GM12878 (cell line): ENCODE measurements at regions not wholly inside any gene's neighbourhood (a gene's known extent, or its start where the extent isn't known, plus 50 kb on each side); places are given as distances from the start of the nearest gene placed in this dataset.

Experiments
- ATAC-seq: fragments of 200-7000 bp; cut with Tn5 transposase; 3 replicates; pipeline ENCODE4 v1.9.1; 2020; ENCODE audit warnings: mild to moderate bottlenecking, moderate library complexity
- BruUV-seq: library from RNA; stranded (reverse); fragments of 400-500 nt; replicated peaks from 2 replicates; lab custom pipeline; 2021; lab: Mats Ljungman, UMichigan
- CTCF ChIA-PET: fragments of 300-600 bp; sonication (Branson Sonifier 250); formaldehyde crosslinking; extraction: SDS; loops from one replicate; lab custom pipeline; 2021; ENCODE audit warnings: inconsistent platforms; lab: Yijun Ruan, JAX
- POLR2A ChIA-PET: fragments of 350-600 bp; formaldehyde crosslinking; extraction: SDS; loops from one replicate; lab custom pipeline; 2021; ENCODE audit warnings: inconsistent platforms; lab: Charles Lee
- RAD21 ChIA-PET: fragments of 300-600 bp; sonication (Branson Sonifier 250); formaldehyde crosslinking; loops from one replicate; lab custom pipeline; 2023; ENCODE audit warnings: antibody characterized with exemption; ENCODE audit not compliant: unreplicated experiment; lab: Charles Lee
- SMC1A ChIA-PET: fragments of 300-600 bp; sonication (Branson Sonifier 250); formaldehyde crosslinking; loops from one replicate; lab custom pipeline; 2023; ENCODE audit not compliant: unreplicated experiment, uncharacterized antibody; lab: Charles Lee
- DNase-seq: peaks from one replicate; pipeline ENCODE4 v3.0.0-alpha.2; 2011; ENCODE audit warnings: low read depth, low spot score
- FAIRE-seq: peaks from 3 replicates; lab custom pipeline; 2011; peaks lifted over from hg19 to GRCh38; lab: Jason Lieb, UNC
- H2AFZ ChIP-seq: 2 replicates; pipeline ENCODE4 v1.6.0; 2011; ENCODE audit warnings: low read depth, low read length, control low read depth; ENCODE audit not compliant: control insufficient read depth
- H3K27ac ChIP-seq: 2 replicates; pipeline ENCODE4 v1.5.1; 2011; ENCODE audit warnings: control low read depth; ENCODE audit not compliant: control insufficient read depth, insufficient read depth
- H3K27me3 ChIP-seq, 2 experiments: replicated peaks in 1 of 2; 2 replicates each; pipeline versions ENCODE4 v1.6.0 to v1.6.1; 2011; ENCODE audit warnings: low read length in 1 of 2; ENCODE audit not compliant: control insufficient read depth in 2 of 2, insufficient read depth in 2 of 2
- H3K36me3 ChIP-seq, 2 experiments: 2 replicates each; pipeline ENCODE4 v1.5.1; 2011; ENCODE audit warnings: low read length in 1 of 2; ENCODE audit not compliant: control insufficient read depth in 2 of 2, insufficient read depth in 2 of 2
- H3K4me1 ChIP-seq: 2 replicates; pipeline ENCODE4 v1.6.1; 2011; ENCODE audit warnings: mild to moderate bottlenecking, low read length, moderate library complexity, mixed read lengths; ENCODE audit not compliant: control insufficient read depth, insufficient read depth
- H3K4me2 ChIP-seq: 2 replicates; pipeline ENCODE4 v1.6.0; 2011; ENCODE audit warnings: control low read depth; ENCODE audit not compliant: control insufficient read depth, insufficient read depth
- H3K4me3 ChIP-seq: fragments of 200-600 bp; sonication (generic); 2 replicates; pipeline ENCODE4 v1.5.1; 2016
- H3K79me2 ChIP-seq: 2 replicates; pipeline ENCODE4 v1.6.0; 2011; ENCODE audit warnings: low read length; ENCODE audit not compliant: control insufficient read depth, insufficient read depth
- H3K9ac ChIP-seq: 2 replicates; pipeline ENCODE4 v1.8.0; 2011; ENCODE audit warnings: low read length, control low read depth, mixed read lengths; ENCODE audit not compliant: control insufficient read depth, insufficient read depth
- H3K9me3 ChIP-seq: replicated peaks from 3 replicates; pipeline ENCODE4 v1.5.1; 2011; ENCODE audit warnings: mild to moderate bottlenecking, low read length; ENCODE audit not compliant: control insufficient read depth, insufficient read depth
- H4K20me1 ChIP-seq: 2 replicates; pipeline ENCODE4 v1.6.0; 2011; ENCODE audit not compliant: control insufficient read depth, insufficient read depth
- BACH1 ChIP-seq: fragments of 450-650 bp; IDR thresholded peaks from 2 replicates; pipeline ENCODE4 v1.6.1; 2017; ENCODE audit warnings: mild to moderate bottlenecking, borderline replicate concordance
- MEF2B ChIP-seq: fragments of 450-650 bp; IDR thresholded peaks from 2 replicates; pipeline ENCODE4 v1.6.1; 2018; ENCODE audit warnings: mild to moderate bottlenecking, moderate library complexity; ENCODE audit not compliant: partially characterized antibody, poor library complexity, severe bottlenecking
- MYB ChIP-seq: fragments of 150-350 bp; IDR thresholded peaks from 2 replicates; pipeline ENCODE4 v1.6.1; 2014; ENCODE audit warnings: mild to moderate bottlenecking, low read depth, low read length, borderline replicate concordance
- NBN ChIP-seq: fragments of 450-650 bp; IDR thresholded peaks from 2 replicates; pipeline ENCODE4 v1.6.1; 2016
- NFYA ChIP-seq: IDR thresholded peaks from 2 replicates; pipeline ENCODE4 v1.6.1; 2011; ENCODE audit warnings: low read depth, mild to moderate bottlenecking, low read length, improper control_type of control experiment, borderline replicate concordance
- NR2F1 ChIP-seq: fragments of 450-650 bp; conservative IDR thresholded peaks from 2 replicates; pipeline ENCODE4 v1.6.1; 2017; ENCODE audit warnings: mild to moderate bottlenecking
- PKNOX1 ChIP-seq: fragments of 450-650 bp; IDR thresholded peaks from 2 replicates; pipeline ENCODE4 v1.6.1; 2016; ENCODE audit warnings: mild to moderate bottlenecking
- PRDM15 ChIP-seq: fragments of 450-650 bp; formaldehyde crosslinking; IDR thresholded peaks from 2 replicates; pipeline ENCODE4 v1.4.0; 2020; ENCODE audit warnings: mild to moderate bottlenecking, moderate library complexity
- SMAD5 ChIP-seq: IDR thresholded peaks from 2 replicates; pipeline ENCODE4 v1.6.1; 2016; ENCODE audit warnings: antibody characterized with exemption, low read depth
- SMC3 ChIP-seq: IDR thresholded peaks from 2 replicates; pipeline ENCODE4 v1.6.1; 2011; ENCODE audit warnings: low read length, improper control_type of control experiment, borderline replicate concordance
- TARDBP ChIP-seq: IDR thresholded peaks from 2 replicates; pipeline ENCODE4 v1.6.1; 2016; ENCODE audit warnings: borderline replicate concordance
- TCF3 ChIP-seq: IDR thresholded peaks from 2 replicates; pipeline ENCODE4 v1.6.1; 2012; ENCODE audit warnings: low read depth, mild to moderate bottlenecking, low read length, borderline replicate concordance; ENCODE audit not compliant: insufficient read depth
- WGBS: methylation state at CpG from one replicate; pipeline ENCODE4 v1.1.6; 2016; ENCODE audit warnings: low lambda C conversion rate; ENCODE audit not compliant: insufficient replicate concordance, insufficient coverage; ENCODE audit errors: missing lambda C conversion rate; 5-methylcytosine and 5-hydroxymethylcytosine counted together
- in situ Hi-C: fragments of 300-500 bp; cut with MboI; formaldehyde crosslinking; loops from 9 replicates; pipeline ENCODE4 v1.14.3; 2018; ENCODE audit warnings: mixed read lengths
- intact Hi-C: fragments of 100-400 bp; cut with micrococcal nuclease; formaldehyde crosslinking; loops from one replicate; pipeline ENCODE4 v1.14.2; 2022; ENCODE audit not compliant: unreplicated experiment

- no peak for TF ChIP-seq MEF2B
- TF ChIP-seq, all 136 proteins: peak for 0
Observed at GRCh38 chr11:90805172-90805571, 582.3 kb upstream of the CHORDC1 start (continued).

- no peak for ATAC-seq
- Histone ChIP-seq H3K36me3 (no peaks in the 10 kb centered on the region), H3K4me2 (no peak overlapping the region), H3K79me2 (no peaks in the 10 kb centered on the region), H3K27me3 (no peaks in the 10 kb centered on the region), H2AFZ (no peak overlapping the region), H3K27ac (no peak overlapping the region), H3K4me3 (no peak overlapping the region), H4K20me1 (no peaks in the 10 kb centered on the region), H3K9ac (no peak overlapping the region), H3K4me1 (no peaks in the 10 kb centered on the region), H3K9me3 (no peaks in the 10 kb centered on the region)
- no peak for FAIRE-seq
- in situ Hi-C loops (no loop called here), intact Hi-C loops (no loop called here)
- ChIA-PET SMC1A (no interaction called here), POLR2A (no interaction called here), RAD21 (no interaction called here), CTCF (no interaction called here)
- no TSS peak for BruUV-seq
- 67% methylated on average over 7 of the region's 7 CpGs for WGBS
- no peak for DNase-seq
- TF ChIP-seq SMC3 (no peak), MEF2B (no peak), PRDM15 (CRISPR knock-in tag) (no peak), TARDBP (no peak), BACH1 (no peak), NFYA (no peak), NR2F1 (no peak), MYB (no peak), PKNOX1 (no peak), SMAD5 (no peak), TCF3 (no peak), NBN (no peak)
Observed at GRCh38 chr11:90803831-90804230, 581.0 kb upstream of the CHORDC1 start.
